ENCODE measurements at regions not wholly inside any gene's neighbourhood (a gene's known extent, or its start where the extent isn't known, plus 50 kb on each side); places are given as distances from the start of the nearest gene placed in this dataset.

DNA sequence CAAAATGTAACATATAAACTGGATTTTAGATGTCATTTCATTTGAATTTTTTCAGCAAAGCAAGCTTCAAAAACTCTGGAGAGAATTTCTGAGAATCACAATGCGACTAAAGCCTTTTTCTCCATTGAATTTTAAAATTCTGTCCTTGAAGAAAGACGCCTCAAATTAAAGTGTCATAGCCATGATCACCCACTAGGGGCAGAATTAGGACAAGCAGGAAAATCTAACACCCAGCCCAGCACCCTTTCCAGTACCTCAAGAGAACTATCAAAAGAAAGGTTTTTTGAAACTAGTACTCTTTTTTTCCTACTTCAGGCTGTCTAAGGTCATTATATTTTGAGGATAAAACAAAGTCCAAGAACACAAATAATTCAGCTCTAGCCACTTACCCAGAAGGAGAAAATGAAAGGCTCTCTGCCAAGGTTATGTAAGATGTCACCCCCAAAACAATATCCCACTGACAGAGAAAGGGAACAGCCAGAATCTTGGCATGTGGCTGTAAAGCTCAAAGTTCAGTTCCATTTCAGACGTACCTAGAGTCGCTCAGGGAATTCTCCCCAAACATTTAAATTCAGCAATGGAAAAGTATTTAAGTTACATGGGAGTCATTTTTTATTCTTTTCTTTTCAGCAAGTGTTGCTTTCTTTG is 299.4 kb downstream of the SNX13 start:
- ChIA-PET CTCF (interaction anchor here (0.7 to 2.6 kb wide), 12 partner anchors 8 to 579 kb away, joined by 3 to 14 read pairs (median 4); no protein-coding TSS in a partner anchor), POLR2A (no interaction called here)
- TF ChIP-seq, protein P1, sequence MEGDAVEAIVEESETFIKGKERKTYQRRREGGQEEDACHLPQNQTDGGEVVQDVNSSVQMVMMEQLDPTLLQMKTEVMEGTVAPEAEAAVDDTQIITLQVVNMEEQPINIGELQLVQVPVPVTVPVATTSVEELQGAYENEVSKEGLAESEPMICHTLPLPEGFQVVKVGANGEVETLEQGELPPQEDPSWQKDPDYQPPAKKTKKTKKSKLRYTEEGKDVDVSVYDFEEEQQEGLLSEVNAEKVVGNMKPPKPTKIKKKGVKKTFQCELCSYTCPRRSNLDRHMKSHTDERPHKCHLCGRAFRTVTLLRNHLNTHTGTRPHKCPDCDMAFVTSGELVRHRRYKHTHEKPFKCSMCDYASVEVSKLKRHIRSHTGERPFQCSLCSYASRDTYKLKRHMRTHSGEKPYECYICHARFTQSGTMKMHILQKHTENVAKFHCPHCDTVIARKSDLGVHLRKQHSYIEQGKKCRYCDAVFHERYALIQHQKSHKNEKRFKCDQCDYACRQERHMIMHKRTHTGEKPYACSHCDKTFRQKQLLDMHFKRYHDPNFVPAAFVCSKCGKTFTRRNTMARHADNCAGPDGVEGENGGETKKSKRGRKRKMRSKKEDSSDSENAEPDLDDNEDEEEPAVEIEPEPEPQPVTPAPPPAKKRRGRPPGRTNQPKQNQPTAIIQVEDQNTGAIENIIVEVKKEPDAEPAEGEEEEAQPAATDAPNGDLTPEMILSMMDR (IDR thresholded peaks at IDR 0.05; ENCODE audit: insufficient read depth, low read length, missing control alignments): peak; percentile 41
- DNase-seq (ENCODE audit: low read depth, low spot score): no peak
- H3K4me3 ChIP-seq (ENCODE audit: low read depth, low read length): no peak overlapping the region

DNA sequence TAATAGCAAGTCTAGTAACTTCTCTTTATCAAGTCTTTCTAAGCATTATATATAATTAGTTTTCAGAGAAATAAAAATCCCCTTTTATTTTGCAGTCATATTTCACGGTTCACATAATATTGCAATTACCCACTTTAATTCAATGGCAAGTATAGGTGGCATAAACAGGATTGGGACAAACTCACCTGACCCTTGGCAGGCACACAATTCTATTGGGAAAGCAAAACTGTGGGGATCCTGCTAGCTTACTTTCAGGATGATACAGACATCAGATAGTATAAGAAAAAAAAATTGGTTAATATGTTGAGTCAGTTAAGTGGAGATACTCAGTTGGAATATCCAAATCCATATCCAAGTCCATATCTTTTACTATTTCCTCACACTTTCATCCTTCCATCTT is 294.8 kb downstream of the SNX13 start:
- no peak overlapping the region for H3K4me3 ChIP-seq (ENCODE audit: low read depth, low read length)
- TF ChIP-seq, protein P1 (IDR thresholded peaks at IDR 0.05; ENCODE audit: insufficient read depth, low read length, missing control alignments): no peak
- DNase-seq (ENCODE audit: low read depth, low spot score): no peak
- ChIA-PET CTCF (interaction anchor here (1.0 to 2.8 kb wide), 7 partner anchors 13 to 662 kb away, joined by 3 to 11 read pairs (median 5); no protein-coding TSS in a partner anchor), POLR2A (no interaction called here)

DNA sequence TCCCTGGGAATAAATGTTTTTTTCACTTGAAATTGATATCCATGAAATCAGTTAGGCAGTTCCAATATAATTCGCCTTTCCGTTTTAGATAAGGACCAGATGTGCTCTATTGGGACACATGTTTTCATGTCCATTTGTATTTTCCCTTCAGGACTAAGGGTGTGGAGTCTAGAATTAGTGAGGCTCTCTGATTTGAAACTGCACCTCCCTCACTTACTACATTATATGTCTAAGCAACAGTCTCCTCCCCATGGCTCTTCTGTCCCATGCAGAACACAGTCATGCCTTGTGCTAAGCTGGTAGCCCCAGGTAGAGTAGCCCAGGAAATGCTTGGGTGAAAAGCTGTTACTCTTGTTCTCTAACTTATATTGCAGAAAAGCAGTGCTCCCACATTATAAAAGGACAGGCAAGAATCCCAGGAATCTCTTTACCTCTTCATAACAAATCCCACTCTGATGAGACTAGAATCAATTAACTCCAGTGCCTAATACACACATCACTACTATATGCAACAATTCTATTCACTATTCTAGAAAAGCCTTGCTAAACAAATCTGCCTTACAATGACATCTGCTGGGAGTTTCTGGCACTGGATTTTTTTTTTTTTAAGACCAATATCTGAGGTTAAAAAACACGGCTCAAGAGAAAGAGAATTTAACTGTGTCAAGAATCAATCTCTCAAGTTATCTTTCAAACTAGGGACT is 293.9 kb downstream of the SNX13 start:
- no peak for DNase-seq (ENCODE audit: low read depth, low spot score)
- CTCF ChIA-PET: interaction anchor here (0.8 to 2.8 kb wide), 30 partner anchors 8 to 845 kb away, joined by 3 to 22 read pairs (median 4); no protein-coding TSS in a partner anchor
- POLR2A ChIA-PET: interaction anchor here (0.7 kb wide), 1 partner anchor 238 kb away, joined by 3 read pairs; no protein-coding TSS in a partner anchor
- TF ChIP-seq, protein P1 (IDR thresholded peaks at IDR 0.05; ENCODE audit: insufficient read depth, low read length, missing control alignments): peak; percentile 18
- no peak overlapping the region for H3K4me3 ChIP-seq (ENCODE audit: low read depth, low read length)

DNA sequence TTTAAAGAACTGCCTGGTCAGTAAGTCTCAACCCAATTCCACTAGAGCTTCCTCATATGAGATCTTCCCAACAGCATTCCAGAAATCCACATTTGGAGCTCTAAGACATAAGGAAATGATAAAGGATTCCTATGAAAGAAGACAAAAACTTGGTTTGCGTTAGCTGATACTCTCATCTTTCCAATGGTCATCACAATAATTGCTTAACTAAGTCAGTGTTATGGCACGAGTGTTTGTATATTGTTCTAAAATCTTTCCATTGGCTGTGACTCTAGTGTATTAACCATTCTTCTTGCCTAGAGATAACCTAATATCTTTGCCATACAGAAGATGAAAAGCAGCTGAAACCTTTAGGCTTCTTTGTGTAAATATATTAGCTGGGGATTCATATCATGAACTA is 289.0 kb downstream of the SNX13 start:
- CTCF ChIA-PET: interaction anchor here (0.6 to 3.1 kb wide), 16 partner anchors 10 to 733 kb away, joined by 3 to 14 read pairs (median 4); partner anchors contain the start of gene AHR
- no peak overlapping the region for H3K4me3 ChIP-seq (ENCODE audit: low read depth, low read length)
- POLR2A ChIA-PET: interaction anchor here (1.0 kb wide), 1 partner anchor 11 kb away, joined by 3 read pairs; no protein-coding TSS in a partner anchor
- TF ChIP-seq, protein P1 (IDR thresholded peaks at IDR 0.05; ENCODE audit: insufficient read depth, low read length, missing control alignments): no peak
- no peak for DNase-seq (ENCODE audit: low read depth, low spot score)

DNA sequence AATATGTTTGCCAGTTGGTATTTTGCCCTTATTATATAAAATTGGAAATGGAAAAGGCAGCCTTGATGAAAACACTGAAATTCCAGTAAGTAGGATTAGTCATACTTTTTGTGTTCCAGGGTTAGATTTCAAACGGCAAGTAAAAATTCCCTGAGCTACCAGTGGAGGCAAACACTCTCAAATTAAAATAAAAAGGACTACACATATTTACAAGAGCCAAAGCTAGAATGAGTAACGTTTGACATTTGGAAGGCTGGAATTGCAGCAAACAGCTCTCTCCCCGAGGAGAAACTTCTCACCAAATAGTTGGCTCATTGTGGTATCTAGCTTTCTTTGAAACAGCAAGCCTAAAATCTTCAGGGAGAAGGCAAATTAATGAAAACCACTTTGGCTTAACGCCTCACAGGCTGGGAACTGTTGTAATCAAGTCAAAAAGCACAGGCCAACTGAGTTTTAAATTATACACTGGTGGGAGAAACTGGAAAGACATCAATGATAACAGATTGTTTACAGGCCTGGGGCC is 288.4 kb downstream of the SNX13 start:
- ChIA-PET POLR2A (interaction anchor here (1.0 kb wide), 1 partner anchor 10 kb away, joined by 3 read pairs; no protein-coding TSS in a partner anchor), CTCF (interaction anchor here (0.6 to 3.1 kb wide), 12 partner anchors 11 to 734 kb away, joined by 3 to 10 read pairs (median 3); partner anchors contain the start of gene AHR)
- peak; percentile 82 for DNase-seq (ENCODE audit: low read depth, low spot score)

More for the DNA sequence above, 288.4 kb downstream of the SNX13 start:
- TF ChIP-seq, protein P1 (IDR thresholded peaks at IDR 0.05; ENCODE audit: insufficient read depth, low read length, missing control alignments): peak; percentile 4
- H3K4me3 ChIP-seq (ENCODE audit: low read depth, low read length): no peak overlapping the region

All from AG04449 (cell line).